ENCODE measurements at regions not wholly inside any gene's neighbourhood (a gene's known extent, or its start where the extent isn't known, plus 50 kb on each side); places are given as distances from the start of the nearest gene placed in this dataset.

DNA sequence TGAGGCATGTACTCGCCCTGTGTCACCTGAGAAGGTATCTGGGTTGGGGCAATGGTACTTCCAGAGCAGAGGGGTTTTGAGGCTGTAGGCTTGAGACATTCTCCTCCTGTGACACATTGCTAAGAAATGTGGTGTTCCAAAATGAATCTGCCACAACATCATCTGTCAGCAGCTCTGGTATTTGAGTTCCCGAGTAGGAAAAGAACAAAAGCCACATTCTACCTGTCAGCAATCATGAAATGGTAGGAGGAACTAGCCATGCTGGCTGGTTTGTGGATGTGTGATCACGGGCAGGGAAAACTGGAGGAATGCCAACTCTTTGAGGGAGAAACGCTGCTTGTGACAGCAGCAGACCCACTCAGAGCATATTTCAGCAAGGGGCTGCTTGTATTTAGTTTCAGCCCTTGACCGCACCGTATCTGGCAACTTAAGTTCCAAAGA is 579.4 kb upstream of the TBL1XR1 start:
- ChIA-PET POLR2A (ENCODE audit: partially characterized antibody) (no interaction called here), CTCF (ENCODE audit: partially characterized antibody) (interaction anchor here (0.8 to 2.3 kb wide), 7 partner anchors 30 to 310 kb away, joined by 3 to 5 read pairs (median 4); no protein-coding TSS in a partner anchor)
- Histone ChIP-seq H2BK20ac (ENCODE audit: low read length) (no peak overlapping the region), H2BK12ac (ENCODE audit: low read depth, low read length) (no peak overlapping the region), H3K36me3 (ENCODE audit: control insufficient read depth in 2 of 4, insufficient read depth in 4 of 4, low read length in 3 of 4) (no peaks in the 10 kb centered on the region), H2BK5ac (ENCODE audit: low read depth, low read length) (no peak overlapping the region), H3K23ac (ENCODE audit: insufficient read length) (no peak overlapping the region), H3K9ac (replicated peaks in 1 of 4; ENCODE audit: extremely low read depth in 1 of 4, low read depth in 3 of 4, low read length in 3 of 4) (no peak overlapping the region), H2AFZ (ENCODE audit: low read length) (no peak overlapping the region), H3K23me2 (ENCODE audit: low read depth, low read length) (no peaks in the 10 kb centered on the region), H3K4me2 (ENCODE audit: insufficient read depth in 1 of 2, low read depth in 2 of 2, low read length in 2 of 2) (no peak overlapping the region), H3K4me1 (replicated peaks in 1 of 4; ENCODE audit: control insufficient read depth in 3 of 4, insufficient read depth in 4 of 4, low read length in 3 of 4) (peaks cover 0 to 3% (median 1%) of the 10 kb centered on the region in 4 experiments; a peak in 3 of 7 replicates), H2BK120ac (replicated peaks; ENCODE audit: low read depth, low read length) (no peak overlapping the region), H3K18ac (ENCODE audit: extremely low read depth, low read length) (no peak overlapping the region), H3K27ac (ENCODE audit: low read depth, low read length) (no peak overlapping the region), H2AK5ac (ENCODE audit: low read depth, low read length) (no peak overlapping the region), H3K56ac (replicated peaks; ENCODE audit: insufficient read length, low read depth, low read length) (no peak overlapping the region), H4K91ac (replicated peaks; ENCODE audit: insufficient read length, low read length) (no peak overlapping the region), H3K4ac (replicated peaks; ENCODE audit: insufficient read length, low read depth, low read length) (no peak overlapping the region), H3K4me3 (ENCODE audit: extremely low read depth in 1 of 4, insufficient read depth in 2 of 4, low read depth in 3 of 4, low read length in 4 of 4) (no peak overlapping the region), H3K79me1 (ENCODE audit: low read depth, low read length) (no peaks in the 10 kb centered on the region), H4K5ac (ENCODE audit: insufficient read length, low read depth, low read length) (no peak overlapping the region), H3K9me3 (ENCODE audit: insufficient read depth in 2 of 2, low read depth in 1 of 2, low read length in 1 of 2) (no peaks in the 10 kb centered on the region), H3K79me2 (ENCODE audit: control insufficient read depth in 1 of 2, insufficient read depth in 2 of 2, low read length in 2 of 2) (no peaks in the 10 kb centered on the region), H3K27me3 (replicated peaks in 1 of 4; ENCODE audit: control insufficient read depth in 3 of 4, extremely low read depth in 1 of 4, insufficient read depth in 3 of 4, low read length in 3 of 4) (no peaks in the 10 kb centered on the region), H4K8ac (ENCODE audit: extremely low read depth, insufficient read depth, low read length) (no peak overlapping the region), H4K20me1 (replicated peaks in 1 of 2; ENCODE audit: control insufficient read depth in 1 of 2, insufficient read depth in 2 of 2, low read length in 2 of 2) (no peaks in the 10 kb centered on the region), H2BK15ac (ENCODE audit: low read length) (no peak overlapping the region), H3K14ac (ENCODE audit: insufficient read length) (no peak overlapping the region)
- FAIRE-seq (no peak), DNase-seq (ENCODE audit: low read depth in 1 of 2, low spot score in 2 of 2) (no peak)
- no peak for TF ChIP-seq RBBP5 (IDR thresholded peaks at IDR 0.05; ENCODE audit: borderline replicate concordance, low read depth, low read length)
- no peak for TF ChIP-seq RXRA (IDR thresholded peaks at IDR 0.05; ENCODE audit: insufficient read depth, low read depth, low read length)
- TF ChIP-seq JUN (IDR thresholded peaks at IDR 0.05; ENCODE audit: low read depth, low read length), result no peak
- TF ChIP-seq BRCA1 (IDR thresholded peaks at IDR 0.05; ENCODE audit: low read depth, low read length), result no peak
- no peak for TF ChIP-seq SP2 (IDR thresholded peaks at IDR 0.05; ENCODE audit: low read length)
- TF ChIP-seq CTBP2 (IDR thresholded peaks at IDR 0.05; ENCODE audit: borderline replicate concordance, insufficient read depth, insufficient read length, low read length), result no peak
- no peak for TF ChIP-seq HDAC6 (IDR thresholded peaks at IDR 0.05; ENCODE audit: low read depth, low read length)
- 92% methylated on average over 6 of the region's 6 CpGs; no CpG with 5 or more reads in 1 of the 2 experiments for WGBS, 2 experiments (ENCODE audit: extremely low coverage in 1 of 2, insufficient coverage in 1 of 2, insufficient read length in 1 of 2, insufficient replicate concordance in 2 of 2, low coverage in 1 of 2, low lambda C conversion rate in 2 of 2, missing lambda C conversion rate in 1 of 2)
